Tibial artery (tissue), 4 donors: ENCODE measurements at regions not wholly inside any gene's neighbourhood (a gene's known extent, or its start where the extent isn't known, plus 50 kb on each side); places are given as distances from the start of the nearest gene placed in this dataset.

ENCODE experiments used
- DNase-seq, 2 donors: peaks; one replicate each; pipeline ENCODE4 v3.0.0-alpha.2; 2019
- H3K27ac ChIP-seq, 2 donors: fragments of 200-600 bp; sonication (generic) in 1 of 2; 1 replicate in 1 of 2; 2 replicates in 1 of 2; pipeline ENCODE4 v1.5.1; 2018 to 2019; ENCODE audit warnings: mild to moderate bottlenecking in 1 of 2
- H3K27me3 ChIP-seq, 2 donors: fragments of 200-600 bp; sonication (generic) in 1 of 2; one replicate each; pipeline versions ENCODE4 v1.5.1 to v1.6.0; 2016 to 2019
- H3K36me3 ChIP-seq, 3 donors: fragments of 200-600 bp; sonication (generic) in 2 of 3; one replicate each; pipeline ENCODE4 v1.5.1; 2016 to 2019; ENCODE audit warnings: mild to moderate bottlenecking in 2 of 3
- H3K4me1 ChIP-seq, 4 donors: fragments of 200-600 bp; sonication (generic) in 2 of 4; 1 replicate in 3 of 4; 2 replicates in 1 of 4; pipeline ENCODE4 v1.5.1; 2016 to 2019
- H3K4me3 ChIP-seq, 2 donors: fragments of 200-600 bp; sonication (generic) in 1 of 2; 1 replicate in 1 of 2; 2 replicates in 1 of 2; pipeline ENCODE4 v1.5.1; 2018 to 2019; ENCODE audit warnings: mild to moderate bottlenecking in 2 of 2
- H3K9me3 ChIP-seq, 3 donors: fragments of 200-600 bp; sonication (generic) in 1 of 3; one replicate each; pipeline ENCODE4 v1.5.1; 2016 to 2019
- intact Hi-C: fragments of 100-400 bp; cut with DNase I; formaldehyde crosslinking; loops from one replicate; pipeline ENCODE4 v1.15.0; 2023; ENCODE audit warnings: low total_unique reads
- TF ChIP-seq, protein P1 (sequence below), 2 experiments: fragments of 200-600 bp in 1 of 2; fragments of 450-650 bp in 1 of 2; IDR thresholded peaks; one replicate each; pipeline ENCODE4 v1.5.1; 2017 to 2019; ENCODE audit warnings: antibody characterized with exemption in 2 of 2, mild to moderate bottlenecking in 1 of 2, moderate library complexity in 1 of 2

DNA sequence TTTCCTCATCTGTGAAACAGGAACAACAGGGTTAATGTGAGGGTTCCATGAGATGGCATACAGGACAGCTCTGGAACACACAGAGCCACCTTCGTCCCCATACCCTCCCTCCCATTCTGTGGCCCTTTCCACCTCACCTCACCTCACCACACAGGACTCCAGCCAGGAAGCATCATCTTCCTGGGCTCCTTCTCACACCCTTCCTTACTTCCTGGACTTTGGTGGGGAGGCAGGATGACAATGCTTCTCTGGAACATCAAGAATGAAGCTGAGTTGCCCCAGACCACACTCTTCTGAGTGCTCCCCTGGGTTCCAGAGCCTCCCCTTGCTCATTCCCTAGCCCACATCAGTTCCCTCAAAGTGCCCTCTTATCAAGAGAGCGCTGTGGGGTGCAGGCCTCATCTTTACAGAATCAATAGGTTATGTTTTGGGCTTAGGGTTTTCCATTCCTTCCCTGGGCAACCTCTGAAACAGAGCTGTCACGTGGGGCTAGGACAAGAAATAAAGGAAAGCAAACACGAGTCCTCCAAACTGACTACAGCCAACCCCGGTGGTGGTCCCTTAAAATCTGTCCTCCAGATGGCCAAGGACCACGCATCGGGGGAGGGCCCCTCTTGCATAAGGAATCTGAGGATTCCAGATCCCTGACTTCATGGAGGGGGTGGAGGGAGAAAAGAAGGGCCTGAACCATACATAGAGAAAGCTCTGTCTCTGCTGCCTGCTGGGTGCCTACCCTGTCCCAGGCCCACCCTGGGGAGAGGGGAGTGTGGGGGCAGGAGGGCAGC lies 74.4 kb upstream of the ATP6AP2 start:
- Histone ChIP-seq H3K4me1 (peaks cover 0 to 7% (median 0%) of the 10 kb centered on the region in 4 donors), H3K9me3 (no peaks in the 10 kb centered on the region), H3K4me3 (no peak overlapping the region), H3K36me3 (no peaks in the 10 kb centered on the region), H3K27me3 (no peaks in the 10 kb centered on the region), H3K27ac (no peak overlapping the region)
- intact Hi-C loops = no loop called here
- TF ChIP-seq, protein P1, sequence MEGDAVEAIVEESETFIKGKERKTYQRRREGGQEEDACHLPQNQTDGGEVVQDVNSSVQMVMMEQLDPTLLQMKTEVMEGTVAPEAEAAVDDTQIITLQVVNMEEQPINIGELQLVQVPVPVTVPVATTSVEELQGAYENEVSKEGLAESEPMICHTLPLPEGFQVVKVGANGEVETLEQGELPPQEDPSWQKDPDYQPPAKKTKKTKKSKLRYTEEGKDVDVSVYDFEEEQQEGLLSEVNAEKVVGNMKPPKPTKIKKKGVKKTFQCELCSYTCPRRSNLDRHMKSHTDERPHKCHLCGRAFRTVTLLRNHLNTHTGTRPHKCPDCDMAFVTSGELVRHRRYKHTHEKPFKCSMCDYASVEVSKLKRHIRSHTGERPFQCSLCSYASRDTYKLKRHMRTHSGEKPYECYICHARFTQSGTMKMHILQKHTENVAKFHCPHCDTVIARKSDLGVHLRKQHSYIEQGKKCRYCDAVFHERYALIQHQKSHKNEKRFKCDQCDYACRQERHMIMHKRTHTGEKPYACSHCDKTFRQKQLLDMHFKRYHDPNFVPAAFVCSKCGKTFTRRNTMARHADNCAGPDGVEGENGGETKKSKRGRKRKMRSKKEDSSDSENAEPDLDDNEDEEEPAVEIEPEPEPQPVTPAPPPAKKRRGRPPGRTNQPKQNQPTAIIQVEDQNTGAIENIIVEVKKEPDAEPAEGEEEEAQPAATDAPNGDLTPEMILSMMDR (IDR thresholded peaks at IDR 0.05) = no peak
- no peak for DNase-seq

DNA sequence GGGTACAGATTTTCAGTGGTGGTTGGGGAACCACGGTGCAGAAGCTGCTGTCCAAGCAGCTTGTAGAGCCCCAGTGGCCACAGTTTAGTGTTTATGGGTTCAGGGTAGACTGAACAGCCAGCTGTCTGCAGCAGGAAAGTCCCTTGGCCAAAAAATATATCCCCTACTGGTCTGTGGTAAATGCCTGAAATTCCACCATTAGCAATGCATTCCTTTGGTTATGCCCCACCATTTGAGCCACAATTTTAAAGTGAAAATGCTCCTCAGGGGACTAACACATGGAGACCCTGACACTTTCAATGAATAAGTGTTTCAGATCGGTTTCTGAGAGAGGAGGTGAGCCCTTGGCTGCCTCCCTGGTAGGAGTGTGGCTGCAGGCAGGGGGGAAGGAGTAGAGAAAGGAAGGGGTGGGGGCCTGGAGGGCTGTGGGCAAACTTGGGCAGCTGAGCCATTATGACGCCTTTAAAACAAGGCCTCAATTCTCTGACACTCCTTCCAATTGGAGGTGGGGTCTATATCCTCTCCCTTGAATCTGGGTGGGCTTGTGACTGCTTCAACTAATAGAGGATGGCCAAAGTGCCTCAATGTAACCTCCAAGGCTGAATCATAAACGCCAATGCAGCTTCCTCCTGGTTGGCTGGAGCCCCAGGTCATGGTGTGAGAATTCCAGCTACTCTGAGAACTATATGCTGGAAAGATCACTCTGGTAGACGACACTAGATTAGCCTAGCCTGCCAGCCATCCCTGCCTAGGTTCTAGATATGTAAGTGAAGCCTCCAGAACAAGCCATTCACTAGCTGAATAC lies 75.8 kb upstream of the ATP6AP2 start:
- intact Hi-C loops = no loop called here
- TF ChIP-seq, protein P1 (IDR thresholded peaks at IDR 0.05) = no peak
- no peaks in the 10 kb centered on the region for H3K36me3 ChIP-seq
- H3K9me3 ChIP-seq = no peaks in the 10 kb centered on the region
- H3K4me3 ChIP-seq = no peak overlapping the region
- no peaks in the 10 kb centered on the region for H3K27me3 ChIP-seq
- DNase-seq = no peak
- peaks cover 0 to 7% (median 0%) of the 10 kb centered on the region in 4 donors for H3K4me1 ChIP-seq
- no peak overlapping the region for H3K27ac ChIP-seq

DNA sequence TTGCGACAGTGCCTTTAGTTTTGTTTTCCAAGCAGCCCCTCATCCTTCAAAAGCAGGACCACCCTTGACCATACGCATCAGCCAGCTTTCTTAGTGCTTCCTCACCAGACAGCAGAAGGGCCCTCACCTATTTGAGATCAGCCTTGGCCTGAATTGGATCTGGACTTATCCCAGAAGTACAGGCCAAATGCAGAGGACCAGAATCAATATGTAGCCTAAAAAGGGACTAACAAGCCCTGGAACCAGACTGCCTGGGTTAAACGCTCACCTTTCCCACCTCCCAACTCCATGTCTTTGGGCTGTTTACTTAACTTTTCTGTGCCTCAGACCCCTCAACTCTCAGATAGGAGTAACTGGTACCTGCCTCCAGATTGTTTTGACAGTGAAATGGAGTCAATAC lies 77.7 kb upstream of the ATP6AP2 start:
- Histone ChIP-seq H3K36me3 (no peaks in the 10 kb centered on the region), H3K4me1 (peaks cover 0 to 7% (median 0%) of the 10 kb centered on the region in 4 donors), H3K27me3 (no peaks in the 10 kb centered on the region), H3K4me3 (no peak overlapping the region), H3K9me3 (no peaks in the 10 kb centered on the region), H3K27ac (no peak overlapping the region)
- intact Hi-C loops = no loop called here
- TF ChIP-seq, protein P1 (IDR thresholded peaks at IDR 0.05) = no peak
- DNase-seq = no peak

DNA sequence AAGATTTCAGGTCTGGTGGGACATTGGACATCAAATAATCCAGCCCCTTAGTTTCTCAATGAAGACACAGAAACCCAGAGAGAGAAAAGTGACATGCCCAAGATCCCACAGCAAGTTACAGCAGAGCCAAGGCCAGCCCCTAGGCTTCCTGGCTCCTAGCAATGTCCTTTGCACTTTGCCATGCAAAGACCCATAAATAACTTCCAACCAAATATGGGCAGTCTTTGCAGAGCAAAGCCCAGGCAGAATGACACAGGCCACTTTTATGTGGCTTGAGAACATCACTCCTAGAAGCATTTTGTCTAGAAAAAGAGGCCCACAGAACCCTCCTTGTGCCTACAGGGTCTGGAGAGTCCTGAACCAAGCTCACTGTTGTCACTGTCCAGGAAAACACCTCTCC lies 78.1 kb upstream of the ATP6AP2 start:
- no peak for DNase-seq

DNA sequence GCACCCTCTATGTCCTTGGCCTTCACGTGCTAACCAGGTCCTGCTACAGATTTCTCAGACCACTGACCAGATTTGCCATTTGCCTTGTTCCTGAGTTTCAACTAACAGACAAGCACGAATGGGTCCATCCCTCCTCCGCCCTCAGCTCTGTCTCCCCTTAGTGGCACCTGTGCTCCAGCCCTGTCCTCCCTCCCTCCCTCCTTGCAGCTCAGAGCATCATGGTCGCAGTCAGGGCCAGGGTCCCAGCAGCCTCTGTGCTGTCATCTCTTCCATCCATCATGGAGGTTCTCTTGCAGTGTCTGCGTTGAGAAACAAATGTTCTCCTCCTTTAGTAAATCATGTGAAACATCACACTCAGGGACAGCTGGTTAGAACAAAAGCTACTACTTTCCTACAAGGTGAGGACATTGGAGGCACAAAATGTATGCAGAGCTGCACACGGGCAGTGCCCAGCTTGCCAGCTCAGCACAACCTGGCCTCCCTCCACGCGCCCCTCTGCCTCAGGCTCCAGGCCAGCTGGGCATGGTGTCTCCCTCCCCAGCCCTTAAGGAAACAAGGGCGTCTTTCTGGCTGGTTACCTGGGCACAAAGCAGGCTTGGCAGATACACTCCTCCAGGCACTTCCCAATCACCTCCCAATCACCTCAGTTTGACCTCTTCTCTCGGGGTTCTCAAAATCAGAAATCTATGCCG lies 79.5 kb upstream of the ATP6AP2 start:
- H3K27ac ChIP-seq = no peak overlapping the region
- intact Hi-C loops = no loop called here
- H3K4me3 ChIP-seq = no peak overlapping the region
- no peaks in the 10 kb centered on the region for H3K36me3 ChIP-seq
- H3K27me3 ChIP-seq = no peaks in the 10 kb centered on the region
- H3K4me1 ChIP-seq = peaks cover 0 to 7% (median 0%) of the 10 kb centered on the region in 4 donors
- DNase-seq = no peak
- H3K9me3 ChIP-seq = peaks cover 0 to under 1% (median 0%) of the 10 kb centered on the region in 3 donors
- TF ChIP-seq, protein P1 (IDR thresholded peaks at IDR 0.05) = no peak

More for the DNA sequence above, 78.1 kb upstream of the ATP6AP2 start:
- Histone ChIP-seq H3K9me3 (no peaks in the 10 kb centered on the region), H3K4me1 (peaks cover 0 to 7% (median 0%) of the 10 kb centered on the region in 4 donors), H3K27ac (no peak overlapping the region), H3K36me3 (no peaks in the 10 kb centered on the region), H3K4me3 (no peak overlapping the region), H3K27me3 (no peaks in the 10 kb centered on the region)
- TF ChIP-seq, protein P1 (IDR thresholded peaks at IDR 0.05) = no peak
- intact Hi-C loops = no loop called here
